ENCODE measurements at regions not wholly inside any gene's neighbourhood (a gene's known extent, or its start where the extent isn't known, plus 50 kb on each side); places are given as distances from the start of the nearest gene placed in this dataset.
"Not testable (repeated sequence)": the region's sequence is repeated elsewhere in the genome, so short reads cannot be mapped to it uniquely, and the experiment has no call there.

DNA sequence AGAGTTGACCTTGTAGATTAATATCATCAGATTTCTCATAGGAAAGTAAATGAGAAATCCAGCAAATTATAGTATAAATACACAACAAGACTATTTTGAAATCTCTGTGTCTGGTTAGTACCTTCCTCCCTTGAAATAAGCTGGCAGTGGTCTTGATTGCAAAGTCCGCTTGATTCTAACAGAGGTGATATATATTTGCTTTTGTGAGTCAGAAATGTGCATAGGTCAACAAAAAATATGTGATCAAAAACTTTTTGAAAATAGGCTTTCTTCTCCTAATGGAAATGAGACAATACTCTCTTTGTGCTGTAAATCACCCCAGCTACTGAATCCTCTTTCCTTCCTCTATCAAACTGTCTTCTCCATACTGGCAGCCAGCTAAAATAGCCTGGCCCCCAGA lies 749.2 kb upstream of the CDH10 start:
- DNase-seq (ENCODE audit: low spot score), result no peak

DNA sequence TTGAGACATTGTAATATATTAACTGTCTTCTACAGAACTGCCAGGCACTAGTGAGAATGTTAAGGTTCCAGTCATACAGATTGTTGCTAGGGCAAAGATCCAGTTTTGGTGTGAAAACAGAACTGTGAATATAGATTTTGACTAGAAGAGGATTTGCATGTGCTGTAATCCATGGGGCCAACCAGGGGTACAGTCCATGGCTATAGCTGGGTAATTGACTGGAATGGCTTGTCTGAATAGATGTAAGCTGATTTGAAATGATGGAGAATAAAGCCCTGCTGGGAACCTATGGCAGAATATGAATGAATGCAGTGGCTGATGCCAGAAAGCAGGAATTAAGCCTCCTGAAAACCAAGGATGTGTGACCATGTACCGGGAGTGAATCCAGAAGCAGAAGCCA lies 748.5 kb upstream of the CDH10 start:
- no peak for DNase-seq (ENCODE audit: low spot score)

DNA sequence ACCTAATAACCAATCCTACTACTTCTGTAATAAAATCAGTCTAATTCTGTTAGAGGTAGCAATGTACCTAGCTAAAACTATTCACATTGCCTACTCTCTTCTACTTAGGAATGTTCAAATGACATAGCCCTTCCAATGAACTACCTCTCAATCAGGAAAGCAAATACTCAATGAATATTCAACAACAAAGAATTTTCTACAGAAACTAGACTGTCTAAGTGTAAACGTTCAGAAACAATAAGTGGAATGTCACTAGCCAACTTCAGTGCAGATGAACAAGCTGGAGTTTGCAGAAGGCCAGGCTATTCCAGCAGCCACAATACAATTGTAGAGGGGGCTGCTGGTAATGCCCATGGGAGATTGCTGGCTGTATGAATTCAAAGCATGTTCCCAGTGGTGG lies 743.2 kb upstream of the CDH10 start:
- no peak for DNase-seq (ENCODE audit: low spot score)

DNA sequence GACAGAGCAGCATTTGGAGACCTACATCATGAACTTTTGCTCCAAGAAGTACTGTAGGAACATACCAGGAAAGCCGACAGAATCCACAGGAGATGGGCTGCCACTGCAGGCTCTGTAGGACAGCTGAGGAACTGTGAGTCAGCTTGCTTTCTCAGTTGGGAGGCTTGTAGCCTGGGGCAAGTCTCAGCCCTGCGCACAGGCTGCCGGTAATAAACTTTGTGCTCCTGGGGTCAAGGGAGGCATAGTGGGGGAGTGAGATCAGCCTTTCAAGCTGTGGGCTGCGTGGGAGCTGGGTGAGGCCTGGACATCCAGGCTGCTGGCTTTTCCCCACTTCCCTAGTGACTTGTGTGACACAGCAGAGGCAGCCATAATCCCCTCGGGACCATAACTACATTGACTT lies 718.0 kb upstream of the CDH10 start:
- DNase-seq (ENCODE audit: low spot score), result no peak

DNA sequence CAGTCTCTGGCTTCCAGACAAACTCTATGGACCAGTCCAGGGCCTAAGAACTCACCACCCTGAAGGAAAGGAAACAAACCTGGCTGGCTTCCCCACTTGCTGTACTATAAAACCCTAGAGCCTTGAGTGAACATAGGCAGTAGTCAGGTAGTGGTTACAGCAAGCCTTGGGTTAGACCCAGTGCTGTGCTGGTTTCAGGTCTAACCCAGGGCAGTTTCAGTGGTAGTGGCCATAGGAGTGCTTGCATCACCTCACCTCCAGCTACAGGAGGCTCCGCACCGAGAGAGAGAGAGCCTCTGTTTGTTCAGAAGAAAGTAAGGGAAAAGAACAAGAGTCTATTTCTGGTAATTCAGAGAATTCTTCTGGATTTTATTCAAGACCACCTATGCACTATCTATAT lies 714.1 kb upstream of the CDH10 start:
- no peak for DNase-seq (ENCODE audit: low spot score)

DNA sequence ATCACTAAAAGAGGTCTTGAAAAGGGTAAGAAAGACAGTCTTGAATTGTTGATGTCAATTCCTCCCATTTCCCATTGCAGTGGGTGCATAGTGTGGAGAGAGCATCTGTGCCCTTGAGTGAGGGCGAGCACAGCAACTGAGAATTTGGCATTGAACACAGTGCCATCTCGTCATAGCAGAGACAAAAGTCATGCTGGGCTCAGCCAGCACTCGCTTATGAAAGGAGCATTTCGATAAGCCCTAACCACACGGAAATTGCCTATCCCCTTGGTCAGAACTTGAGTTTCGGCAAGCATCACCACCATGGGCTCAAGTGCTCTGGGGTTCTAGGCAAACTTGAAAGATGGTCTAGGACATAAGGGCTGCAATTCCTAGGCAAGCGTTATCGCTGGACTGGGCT lies 712.8 kb upstream of the CDH10 start:
- DNase-seq (ENCODE audit: low spot score), result no peak

GRCh38 chr5:25349746-25350145 lies 705.0 kb upstream of the CDH10 start:
- DNase-seq (ENCODE audit: low spot score), result no peak

DNA sequence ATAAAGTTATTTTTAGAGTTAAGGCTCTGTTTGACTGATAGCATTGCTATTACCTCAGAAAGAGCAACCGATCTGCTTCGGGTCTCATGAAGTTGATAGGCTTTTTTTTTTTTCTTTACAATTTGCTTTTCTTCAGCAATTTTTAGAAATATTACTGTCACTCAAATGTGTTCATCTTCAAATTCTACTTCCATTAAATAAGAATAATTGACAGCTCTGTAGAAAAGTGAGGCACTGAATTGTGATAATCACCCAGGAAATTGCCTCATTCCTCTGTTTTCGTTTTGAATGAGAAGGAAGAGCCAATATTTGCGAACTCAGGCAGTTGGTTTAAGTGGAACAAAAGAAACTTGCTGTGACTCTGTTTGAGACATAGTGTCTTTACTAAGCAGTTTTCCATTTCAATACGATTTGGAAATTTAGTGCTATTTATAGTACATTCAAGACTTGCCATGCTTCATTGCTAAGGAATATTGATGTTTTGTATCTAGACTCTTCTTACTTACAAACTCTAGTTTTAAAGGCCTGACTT lies 700.5 kb upstream of the CDH10 start:
- DNase-seq (ENCODE audit: low spot score), result no peak

GRCh38 chr5:25339541-25339940 lies 694.8 kb upstream of the CDH10 start:
- no peak for DNase-seq (ENCODE audit: low spot score)

DNA sequence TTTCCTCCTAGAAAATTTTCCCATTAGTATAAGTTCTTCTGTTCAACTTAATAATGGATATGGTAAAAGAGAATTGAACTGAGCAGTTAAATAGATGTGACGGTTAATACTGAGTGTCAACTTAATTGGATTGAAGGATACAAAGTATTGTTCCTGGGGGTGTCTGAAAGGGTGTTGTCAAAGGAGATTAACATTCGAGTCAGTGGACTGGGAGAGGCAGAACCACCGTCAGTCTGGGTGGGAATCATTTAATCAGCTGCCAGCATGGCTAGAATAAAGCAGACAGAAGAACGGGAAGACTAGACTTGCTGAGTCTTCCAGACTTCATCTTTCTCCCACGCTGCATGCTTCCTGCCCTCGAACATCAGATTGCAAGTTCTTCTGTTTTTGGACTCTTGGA lies 689.6 kb upstream of the CDH10 start:
- DNase-seq (ENCODE audit: low spot score), result no peak

DNA sequence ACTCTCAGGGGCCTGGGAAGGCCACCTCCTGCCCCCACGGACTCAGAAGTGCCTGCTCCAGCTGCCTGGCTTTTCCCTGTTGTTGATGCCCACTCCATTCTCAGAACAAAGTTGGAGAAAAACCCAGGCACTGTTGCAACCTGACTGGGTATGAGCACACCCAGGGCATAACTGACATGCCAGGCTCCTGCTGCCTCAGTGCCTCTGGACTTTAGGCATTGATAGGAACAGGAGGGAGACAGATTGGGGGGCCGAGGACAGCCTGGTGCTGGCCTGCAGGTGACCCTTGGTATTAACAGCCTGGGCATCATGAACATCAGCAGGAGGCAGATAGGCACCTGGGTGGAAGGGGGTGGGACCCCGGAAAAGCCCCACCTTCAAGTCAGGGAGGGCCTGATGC lies 685.9 kb upstream of the CDH10 start:
- no peak for DNase-seq (ENCODE audit: low spot score)

- DNase-seq (ENCODE audit: low spot score), result no peak
These were observed 682.4 kb upstream of the CDH10 start for GRCh38 chr5:25327172-25327571.

DNA sequence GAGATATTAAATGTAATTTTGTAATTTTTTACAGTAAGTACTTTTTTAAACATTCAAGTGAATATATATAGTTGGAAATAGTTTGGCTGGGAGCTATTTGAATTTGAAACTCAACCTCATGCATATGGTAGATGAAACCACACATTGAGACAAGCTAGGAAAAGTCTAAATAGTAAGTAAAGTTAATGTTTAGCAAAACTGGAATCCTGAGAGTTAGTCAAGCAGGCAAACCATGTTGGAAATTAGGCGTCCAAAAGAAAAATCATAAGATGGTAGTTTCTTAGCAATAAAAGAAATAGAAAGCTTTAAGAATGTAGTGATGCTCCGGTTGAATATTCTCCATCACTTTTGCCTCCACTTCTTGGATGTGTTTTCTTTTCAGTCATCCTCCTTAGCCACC lies 657.1 kb upstream of the CDH10 start:
- no peak for DNase-seq (ENCODE audit: low spot score)

DNA sequence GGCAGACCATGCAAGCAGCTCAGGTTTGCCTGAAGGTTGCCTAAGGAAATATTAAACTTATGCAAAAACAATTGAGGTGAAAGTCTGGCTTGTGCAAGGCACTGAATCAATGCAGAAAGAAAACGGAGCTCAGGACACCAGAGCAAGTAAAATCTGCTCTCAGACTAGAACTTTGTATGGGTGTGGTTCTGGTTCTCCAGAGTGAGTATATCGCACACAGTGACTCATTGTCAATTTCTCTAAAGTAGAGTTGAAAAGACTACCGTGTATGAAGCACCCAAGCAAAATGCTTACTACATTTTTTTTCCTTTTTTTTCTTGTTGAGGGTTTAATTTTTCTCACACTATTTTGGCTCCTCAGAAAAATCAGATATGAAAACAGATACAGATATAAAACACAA lies 650.3 kb upstream of the CDH10 start:
- DNase-seq (ENCODE audit: low spot score), result no peak

DNA sequence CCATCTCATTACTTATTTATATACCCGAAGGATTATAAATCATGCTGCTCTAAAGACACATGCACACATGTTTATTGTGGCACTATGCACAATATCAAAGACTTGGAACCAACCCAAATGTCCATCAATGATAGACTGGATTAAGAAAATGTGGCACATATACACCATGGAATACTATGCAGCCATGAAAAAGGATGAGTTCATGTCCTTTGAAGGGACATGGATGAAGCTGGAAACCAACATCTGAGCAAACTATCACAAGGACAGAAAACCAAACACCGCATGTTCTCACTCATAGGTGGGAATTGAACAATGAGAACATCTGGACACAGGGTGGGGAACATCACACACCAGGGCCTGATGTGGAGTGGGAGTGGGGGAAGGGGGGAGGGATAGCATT lies 645.0 kb upstream of the CDH10 start:
- DNase-seq (ENCODE audit: low spot score), result not testable (repeated sequence)

- DNase-seq (ENCODE audit: low spot score), result no peak
These were observed 641.5 kb upstream of the CDH10 start for GRCh38 chr5:25286319-25286718.

- no peak for DNase-seq (ENCODE audit: low spot score)
These were observed 640.4 kb upstream of the CDH10 start for GRCh38 chr5:25285136-25285535.

DNA sequence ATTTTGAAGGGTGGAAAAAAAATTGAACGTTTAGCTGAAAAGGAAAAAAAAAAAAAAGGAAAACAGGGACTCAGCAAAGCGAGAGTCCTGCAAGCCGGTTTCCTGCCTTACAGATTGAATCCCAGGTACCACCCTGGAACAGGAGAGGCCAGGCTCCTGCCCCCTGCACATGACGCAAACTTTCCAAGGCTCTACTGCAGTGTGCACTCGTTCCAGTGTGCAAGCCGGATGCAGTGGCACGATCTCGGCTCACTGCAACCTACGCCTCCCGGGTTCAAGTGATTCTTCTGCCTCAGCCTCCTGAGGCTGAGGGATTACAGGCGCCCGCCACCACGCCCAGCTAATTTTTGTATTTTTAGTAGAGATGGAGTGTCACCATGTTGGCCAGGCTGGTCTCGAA lies 618.7 kb upstream of the CDH10 start:
- DNase-seq (ENCODE audit: low spot score), result not testable (repeated sequence)

- no peak for DNase-seq (ENCODE audit: low spot score)
These were observed 617.4 kb upstream of the CDH10 start for GRCh38 chr5:25262221-25262620.

DNA sequence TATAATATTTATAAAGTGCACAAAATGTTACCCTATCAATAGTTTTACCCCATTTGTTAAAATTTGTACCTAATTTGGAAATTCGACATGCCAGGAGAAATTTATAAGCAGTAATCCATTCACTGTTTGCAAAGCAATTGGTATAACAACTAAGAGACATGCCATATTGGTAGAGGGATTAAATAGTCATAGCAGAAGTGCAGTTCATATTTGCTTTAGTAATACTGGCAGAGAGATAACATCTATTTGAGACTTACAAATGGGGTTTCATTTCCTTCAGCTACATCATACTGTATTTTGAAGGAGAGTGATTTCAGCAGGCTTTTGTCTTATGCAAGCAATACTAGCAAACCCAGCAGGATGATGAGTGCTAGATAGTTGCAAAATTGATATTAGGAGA lies 610.4 kb upstream of the CDH10 start:
- DNase-seq (ENCODE audit: low spot score), result no peak

DNA sequence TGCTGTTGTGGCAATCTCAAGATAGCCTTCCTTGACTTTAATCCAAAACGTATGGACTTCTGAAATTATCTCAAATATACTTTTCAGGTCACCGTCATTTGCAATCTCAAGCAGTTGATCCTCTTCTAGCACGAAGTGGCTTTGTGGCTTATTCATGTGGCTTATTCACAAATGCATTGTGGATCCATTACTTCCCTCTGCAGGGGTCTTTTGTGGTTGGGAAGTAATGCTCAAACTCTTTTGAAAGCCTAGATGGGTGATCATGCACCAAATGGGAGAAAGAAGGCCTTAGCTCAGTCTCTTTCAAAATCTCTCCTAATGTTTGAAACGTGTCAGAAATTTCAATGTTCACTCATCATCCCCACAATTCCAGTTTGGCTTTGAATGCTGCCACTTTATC lies 597.2 kb upstream of the CDH10 start:
- no peak for DNase-seq (ENCODE audit: low spot score)

GRCh38 chr5:25238720-25239119 lies 593.9 kb upstream of the CDH10 start:
- not testable (repeated sequence) for DNase-seq (ENCODE audit: low spot score)

DNA sequence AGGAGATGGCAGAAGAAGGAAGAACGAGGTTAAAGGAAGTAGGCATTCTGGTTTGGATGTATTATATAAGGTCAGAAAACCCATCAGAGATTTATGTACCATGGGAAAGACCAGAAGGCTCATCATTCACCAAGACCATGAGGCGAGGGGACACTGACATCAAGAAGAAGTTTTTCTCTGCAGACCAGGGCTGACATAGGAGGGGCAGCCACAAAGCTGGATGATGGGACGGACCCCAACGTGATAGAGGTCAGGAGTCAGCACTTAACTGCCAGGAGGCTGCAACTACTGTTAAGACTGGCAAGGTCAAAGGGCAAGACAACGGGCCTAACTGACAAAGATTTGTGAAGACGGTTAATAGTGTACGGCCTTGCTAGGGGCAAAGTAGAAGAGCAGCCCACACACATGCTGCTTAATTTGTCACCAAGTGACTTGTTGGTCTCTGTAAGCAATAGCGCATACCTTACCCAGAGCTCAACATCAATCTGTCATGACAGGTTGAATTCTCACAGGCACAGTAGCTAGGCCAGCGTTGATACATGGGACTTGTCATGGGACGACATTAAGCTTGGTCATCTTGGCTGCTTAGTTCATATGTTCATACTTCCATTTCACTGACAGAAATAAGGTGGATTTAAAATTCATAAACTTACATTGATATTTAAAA lies 579.7 kb upstream of the CDH10 start:
- DNase-seq (ENCODE audit: low spot score), result no peak

DNA sequence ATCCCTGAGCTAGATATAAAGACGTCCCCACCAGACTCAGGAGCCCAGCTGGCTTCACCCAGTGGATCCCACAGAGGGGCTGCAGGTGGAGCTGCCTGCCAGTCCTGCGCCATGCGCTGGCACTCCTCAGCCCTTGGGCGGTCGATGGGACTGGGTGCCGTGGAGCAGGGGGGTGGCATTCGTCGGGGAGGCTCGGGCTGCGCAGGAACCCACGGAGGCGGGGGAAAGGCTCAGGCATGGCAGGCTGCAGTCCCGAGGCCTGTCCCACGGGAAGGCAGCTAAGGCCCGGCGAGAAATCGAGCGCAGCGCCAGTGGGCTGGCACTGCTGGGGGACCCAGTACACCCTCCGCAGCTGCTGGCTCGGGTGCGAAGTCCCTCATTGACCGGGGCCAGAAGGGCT lies 555.1 kb upstream of the CDH10 start:
- DNase-seq (ENCODE audit: low spot score), result not testable (repeated sequence)

Measured in hepatic stellate cell (primary cell).